DMS153 treated with DMSO at 0.1 percent for 48 hours (cell line): ENCODE measurements at regions not wholly inside any gene's neighbourhood (a gene's known extent, or its start where the extent isn't known, plus 50 kb on each side); places are given as distances from the start of the nearest gene placed in this dataset.

Experiments
- DNase-seq: peaks from one replicate; lab custom pipeline; 2025; ENCODE audit not compliant: unreplicated experiment; lab: John Stamatoyannopoulos, UW

- DNase-seq: no peak
These were observed 83.6 kb upstream of the BDNF start for GRCh38 chr11:27783701-27784355.

GRCh38 chr11:27777033-27777432 is 76.8 kb upstream of the BDNF start:
- DNase-seq: no peak

- no peak for DNase-seq
These were observed 73.6 kb upstream of the BDNF start for GRCh38 chr11:27773884-27774283.

- no peak for DNase-seq
These were observed 71.3 kb upstream of the BDNF start for GRCh38 chr11:27771516-27771915.

GRCh38 chr11:27770576-27770975 is 70.3 kb upstream of the BDNF start:
- no peak for DNase-seq

- DNase-seq: no peak
These were observed 63.5 kb upstream of the BDNF start for GRCh38 chr11:27763736-27764135.

GRCh38 chr11:27761356-27761755 is 61.1 kb upstream of the BDNF start:
- no peak for DNase-seq

GRCh38 chr11:27757953-27758352 is 57.7 kb upstream of the BDNF start:
- no peak for DNase-seq

GRCh38 chr11:27754035-27755017 is 54.1 kb upstream of the BDNF start:
- DNase-seq: no peak
